HG03039 (cell line): ENCODE measurements at regions not wholly inside any gene's neighbourhood (a gene's known extent, or its start where the extent isn't known, plus 50 kb on each side); places are given as distances from the start of the nearest gene placed in this dataset.

Experiments used
- ATAC-seq: cut with Tn5 transposase; IDR thresholded peaks from one replicate; pipeline ENCODE4 v1.9.1; 2021; ENCODE audit warnings: mild to moderate bottlenecking, moderate library complexity; ENCODE audit not compliant: unreplicated experiment

GRCh38 chr6:45791211-45792168 is 224.2 kb downstream of the CLIC5 start:
- ATAC-seq: no peak

GRCh38 chr6:45789238-45789637 is 226.4 kb downstream of the CLIC5 start:
- ATAC-seq: no peak

- ATAC-seq: no peak
Measured at GRCh38 chr6:45787384-45787783, 228.3 kb downstream of the CLIC5 start.

GRCh38 chr6:45786355-45786781 is 229.3 kb downstream of the CLIC5 start:
- no peak for ATAC-seq

GRCh38 chr6:45784250-45784649 is 231.4 kb downstream of the CLIC5 start:
- ATAC-seq: no peak

GRCh38 chr6:45783716-45784115 is 231.9 kb downstream of the CLIC5 start:
- ATAC-seq: no peak

- ATAC-seq: no peak
Measured at GRCh38 chr6:45781890-45782289, 233.8 kb downstream of the CLIC5 start.

- no peak for ATAC-seq
Measured at GRCh38 chr6:45780523-45780922, 235.1 kb downstream of the CLIC5 start.

GRCh38 chr6:45775026-45775697 is 240.5 kb downstream of the CLIC5 start:
- no peak for ATAC-seq

GRCh38 chr6:45773906-45774305 is 241.8 kb downstream of the CLIC5 start:
- ATAC-seq: no peak

GRCh38 chr6:45772886-45773495 is 242.7 kb downstream of the CLIC5 start:
- no peak for ATAC-seq

- ATAC-seq: no peak
Measured at GRCh38 chr6:45772051-45772450, 243.6 kb downstream of the CLIC5 start.

- ATAC-seq: no peak
Measured at GRCh38 chr6:45763281-45763680, 252.4 kb downstream of the CLIC5 start.

GRCh38 chr6:45759472-45759810 is 256.2 kb downstream of the CLIC5 start:
- ATAC-seq: no peak

- no peak for ATAC-seq
Measured at GRCh38 chr6:45758787-45759471, 256.7 kb downstream of the CLIC5 start.

- no peak for ATAC-seq
Measured at GRCh38 chr6:45757443-45758130, 258.1 kb downstream of the CLIC5 start.

- no peak for ATAC-seq
Measured at GRCh38 chr6:45756606-45757005, 259.1 kb downstream of the CLIC5 start.

GRCh38 chr6:45754432-45754831 is 261.2 kb downstream of the CLIC5 start:
- ATAC-seq: no peak

GRCh38 chr6:45746046-45746445 is 269.6 kb downstream of the CLIC5 start:
- no peak for ATAC-seq

GRCh38 chr6:45743028-45743615 is 272.5 kb downstream of the CLIC5 start:
- ATAC-seq: no peak
